ENCODE measurements at regions not wholly inside any gene's neighbourhood (a gene's known extent, or its start where the extent isn't known, plus 50 kb on each side); places are given as distances from the start of the nearest gene placed in this dataset.

GRCh38 chr20:48308882-48309281, 518.9 kb downstream of the PREX1 start:
- H3K27ac ChIP-seq: no peak overlapping the region
- FAIRE-seq: no peak

GRCh38 chr20:48308232-48308781, 519.5 kb downstream of the PREX1 start:
- 52 to 68% methylated on average over 4 of the region's 4 CpGs for WGBS, 2 donors
- Histone ChIP-seq H3K36me3 (no peaks in the 10 kb centered on the region), H3K4me1 (no peaks in the 10 kb centered on the region), H3K27ac (no peak overlapping the region), H3K9me3 (no peaks in the 10 kb centered on the region), H3K4me3 (no peak overlapping the region), H3K27me3 (no peaks in the 10 kb centered on the region)
- FAIRE-seq (no peak), DNase-seq (no peak), ATAC-seq (no peak)
- no peak for TF ChIP-seq CTCF (IDR thresholded peaks at IDR 0.05)
- intact Hi-C loops (cut with DNase I): no loop called here

More at GRCh38 chr20:48308882-48309281, 518.9 kb downstream of the PREX1 start:
- ATAC-seq (no peak), DNase-seq (no peak)
- Histone ChIP-seq H3K4me1 (no peaks in the 10 kb centered on the region), H3K9me3 (no peaks in the 10 kb centered on the region), H3K36me3 (no peaks in the 10 kb centered on the region), H3K4me3 (no peak overlapping the region), H3K27me3 (no peaks in the 10 kb centered on the region)
- intact Hi-C loops (cut with DNase I): no loop called here
- TF ChIP-seq CTCF (IDR thresholded peaks at IDR 0.05): no peak
- 43 to 53% methylated on average over 6 of the region's 6 CpGs for WGBS, 2 donors

- FAIRE-seq: no peak
- TF ChIP-seq CTCF (IDR thresholded peaks at IDR 0.05): no peak
- H3K27me3 ChIP-seq: no peaks in the 10 kb centered on the region
- H3K4me3 ChIP-seq: no peak overlapping the region
- no peaks in the 10 kb centered on the region for H3K36me3 ChIP-seq
- no peaks in the 10 kb centered on the region for H3K9me3 ChIP-seq
- no peak for DNase-seq
- intact Hi-C loops (cut with DNase I): no loop called here
- H3K27ac ChIP-seq: no peak overlapping the region
- no peak for ATAC-seq
- 67 to 79% methylated on average over 10 of the region's 10 CpGs for WGBS, 2 donors
- H3K4me1 ChIP-seq: no peaks in the 10 kb centered on the region
These were observed 520.5 kb downstream of the PREX1 start for GRCh38 chr20:48307277-48307676.

GRCh38 chr20:48302844-48303542, 517.7 kb upstream of the SULF2 start:
- no peak for DNase-seq
- no peaks in the 10 kb centered on the region for H3K27me3 ChIP-seq
- no peaks in the 10 kb centered on the region for H3K4me1 ChIP-seq
- H3K36me3 ChIP-seq: no peaks in the 10 kb centered on the region
- no peak for FAIRE-seq
- H3K4me3 ChIP-seq: no peak overlapping the region
- H3K27ac ChIP-seq: no peak overlapping the region
- no peak for TF ChIP-seq CTCF (IDR thresholded peaks at IDR 0.05)
- intact Hi-C loops (cut with DNase I): no loop called here
- no peaks in the 10 kb centered on the region for H3K9me3 ChIP-seq
- ATAC-seq: no peak
- 59 to 85% methylated on average over 4 of the region's 4 CpGs for WGBS, 2 donors

GRCh38 chr20:48302149-48302548, 516.9 kb upstream of the SULF2 start:
- DNase-seq: no peak
- no peak overlapping the region for H3K4me3 ChIP-seq
- H3K27ac ChIP-seq: no peak overlapping the region
- FAIRE-seq: no peak
- TF ChIP-seq CTCF (IDR thresholded peaks at IDR 0.05): no peak
- H3K9me3 ChIP-seq: no peaks in the 10 kb centered on the region
- no peaks in the 10 kb centered on the region for H3K27me3 ChIP-seq
- H3K4me1 ChIP-seq: no peaks in the 10 kb centered on the region
- intact Hi-C loops (cut with DNase I): no loop called here
- no peak for ATAC-seq
- H3K36me3 ChIP-seq: no peaks in the 10 kb centered on the region
